GM19455 (cell line): ENCODE measurements at regions not wholly inside any gene's neighbourhood (a gene's known extent, or its start where the extent isn't known, plus 50 kb on each side); places are given as distances from the start of the nearest gene placed in this dataset.
"Not testable (repeated sequence)": the region's sequence is repeated elsewhere in the genome, so short reads cannot be mapped to it uniquely, and the experiment has no call there.

Experiments
- ATAC-seq: cut with Tn5 transposase; IDR thresholded peaks from one replicate; pipeline ENCODE4 v1.9.1; 2021; ENCODE audit not compliant: unreplicated experiment

GRCh38 chr12:116687888-116688287, 50.0 kb downstream of the SPRING1 start:
- ATAC-seq, result no peak

- ATAC-seq, result no peak
Measured at GRCh38 chr12:116684891-116685290, 53.0 kb downstream of the SPRING1 start.

- ATAC-seq, result no peak
Measured at GRCh38 chr12:116677202-116677661, 60.6 kb downstream of the SPRING1 start.

GRCh38 chr12:116675339-116676107, 62.3 kb downstream of the SPRING1 start:
- no peak for ATAC-seq

- ATAC-seq, result no peak
Measured at GRCh38 chr12:116674643-116675183, 63.2 kb downstream of the SPRING1 start.

- ATAC-seq, result no peak
Measured at GRCh38 chr12:116673681-116674111, 64.2 kb downstream of the SPRING1 start.

GRCh38 chr12:116672842-116673516, 64.9 kb downstream of the SPRING1 start:
- ATAC-seq, result peak; percentile 57

GRCh38 chr12:116672010-116672409, 65.9 kb downstream of the SPRING1 start:
- ATAC-seq, result no peak

- no peak for ATAC-seq
Measured at GRCh38 chr12:116670859-116671258, 67.0 kb downstream of the SPRING1 start.

GRCh38 chr12:116667752-116668151, 70.1 kb downstream of the SPRING1 start:
- ATAC-seq, result no peak

- not testable (repeated sequence) for ATAC-seq
Measured at GRCh38 chr12:116666829-116667228, 71.0 kb downstream of the SPRING1 start.

GRCh38 chr12:116666305-116666673, 71.6 kb downstream of the SPRING1 start:
- no peak for ATAC-seq

- ATAC-seq, result no peak
Measured at GRCh38 chr12:116665666-116666304, 72.1 kb downstream of the SPRING1 start.

GRCh38 chr12:116664085-116664484, 73.8 kb downstream of the SPRING1 start:
- ATAC-seq, result no peak

- no peak for ATAC-seq
Measured at GRCh38 chr12:116662612-116663144, 75.2 kb downstream of the SPRING1 start.

GRCh38 chr12:116661341-116661740, 76.5 kb downstream of the SPRING1 start:
- ATAC-seq, result no peak

GRCh38 chr12:116660740-116661139, 77.1 kb downstream of the SPRING1 start:
- ATAC-seq, result not testable (repeated sequence)

GRCh38 chr12:116659771-116660481, 77.9 kb downstream of the SPRING1 start:
- no peak for ATAC-seq

- no peak for ATAC-seq
Measured at GRCh38 chr12:116657921-116658495, 79.9 kb downstream of the SPRING1 start.

- no peak for ATAC-seq
Measured at GRCh38 chr12:116656306-116656705, 81.6 kb downstream of the SPRING1 start.
